K562 (cell line): ENCODE measurements at regions not wholly inside any gene's neighbourhood (a gene's known extent, or its start where the extent isn't known, plus 50 kb on each side); places are given as distances from the start of the nearest gene placed in this dataset.

Experiments
- CEBPG ChIP-seq, 3 experiments: fragments of 200-800 bp in 1 of 3; sonication (Bioruptor generic) in 1 of 3; sonication (generic) in 1 of 3; formaldehyde crosslinking in 1 of 3; IDR thresholded peaks in 2 of 3; conservative IDR thresholded peaks in 1 of 3; 2 replicates each; pipeline versions ENCODE4 v1.6.1 to v1.8.0; 2016 to 2022; ENCODE audit warnings: missing compliant biosample characterization in 2 of 3, missing genetic modification characterization in 2 of 3, mild to moderate bottlenecking in 1 of 3, missing genetic modification reagents in 1 of 3
- ETV5 ChIP-seq: sonication (generic); formaldehyde crosslinking; IDR thresholded peaks from 2 replicates; pipeline ENCODE4 v1.4.0; 2020; ENCODE audit warnings: low read depth, mild to moderate bottlenecking, missing genetic modification reagents
- PHB ChIP-seq: fragments of 250-450 bp; sonication (Bioruptor Pico); IDR thresholded peaks from 2 replicates; pipeline ENCODE4 v1.5.0; 2021
- POU5F1 ChIP-seq: fragments of 150-350 bp; IDR thresholded peaks from 2 replicates; pipeline ENCODE4 v1.6.1; 2014; ENCODE audit warnings: borderline replicate concordance, low read length, low read depth, mild to moderate bottlenecking; ENCODE audit not compliant: partially characterized antibody
- SMARCA5 ChIP-seq: fragments of 450-650 bp; IDR thresholded peaks from 2 replicates; pipeline ENCODE4 v1.6.1; 2016
- ZEB2 ChIP-seq: fragments of 450-650 bp; IDR thresholded peaks from 2 replicates; pipeline ENCODE4 v1.6.1; 2016
- ZNF274 ChIP-seq: IDR thresholded peaks from 2 replicates; pipeline ENCODE4 v1.6.1; 2011; ENCODE audit warnings: low read depth, mild to moderate bottlenecking, low read length, moderate library complexity, borderline replicate concordance
- TF ChIP-seq, protein P1 (sequence below): sonication (generic); formaldehyde crosslinking; IDR thresholded peaks from 2 replicates; pipeline ENCODE4 v1.8.0; 2022; ENCODE audit warnings: missing genetic modification reagents, mild to moderate bottlenecking, borderline replicate concordance
- TF ChIP-seq, protein P2 (sequence below): sonication (generic); formaldehyde crosslinking; IDR thresholded peaks from 2 replicates; pipeline ENCODE4 v1.8.0; 2022; ENCODE audit warnings: mild to moderate bottlenecking, low read depth, missing genetic modification reagents
- TF ChIP-seq, protein P3 (sequence below), 2 experiments: fragments of 450-650 bp in 1 of 2; sonication (generic) in 1 of 2; formaldehyde crosslinking in 1 of 2; IDR thresholded peaks in 1 of 2; conservative IDR thresholded peaks in 1 of 2; 2 replicates each; pipeline versions ENCODE4 v1.6.1 to v1.8.1; 2016 to 2023; ENCODE audit warnings: mild to moderate bottlenecking in 2 of 2, moderate library complexity in 2 of 2, inconsistent platforms in 1 of 2, missing genetic modification reagents in 1 of 2
- TF ChIP-seq, protein P4 (sequence below), 3 experiments: IDR thresholded peaks in 2 of 3; conservative IDR thresholded peaks in 1 of 3; 2 replicates each; pipeline ENCODE4 v1.5.1; 2011 to 2012; ENCODE audit warnings: low read length in 3 of 3, mild to moderate bottlenecking in 3 of 3, control low read depth in 2 of 3, improper control_type of control experiment in 1 of 3, inconsistent platforms in 1 of 3, low read depth in 1 of 3, mixed read lengths in 1 of 3, moderate library complexity in 1 of 3; ENCODE audit not compliant: insufficient read depth in 2 of 3

DNA sequence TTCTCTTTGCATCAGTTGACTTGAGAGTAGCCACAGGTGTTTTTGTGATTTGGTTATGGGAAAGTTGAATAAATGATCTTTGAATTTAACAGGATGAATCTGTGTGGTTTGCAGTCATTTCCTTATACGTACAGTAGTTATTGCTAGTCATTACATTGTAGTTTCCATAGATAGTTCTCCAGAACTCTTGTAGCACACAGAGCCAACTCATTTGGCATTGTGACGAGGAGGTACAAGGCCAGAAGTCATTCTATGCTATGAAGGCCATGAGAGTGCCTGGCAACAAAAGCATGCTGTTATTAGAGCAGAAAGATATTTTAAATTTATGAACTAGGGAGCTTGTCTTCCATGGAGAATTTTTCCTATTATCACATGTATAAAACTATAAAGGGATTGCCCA is 973.0 kb upstream of the CHAC2 start:
- no peak for TF ChIP-seq CEBPG (CRISPR knock-in tag; IDR thresholded peaks at IDR 0.05)
- no peak for TF ChIP-seq CEBPG (tag; conservative IDR thresholded peaks at IDR 0.05 in 1 of 2, IDR thresholded peaks at IDR 0.05 in 1 of 2)
- TF ChIP-seq, protein P1, sequence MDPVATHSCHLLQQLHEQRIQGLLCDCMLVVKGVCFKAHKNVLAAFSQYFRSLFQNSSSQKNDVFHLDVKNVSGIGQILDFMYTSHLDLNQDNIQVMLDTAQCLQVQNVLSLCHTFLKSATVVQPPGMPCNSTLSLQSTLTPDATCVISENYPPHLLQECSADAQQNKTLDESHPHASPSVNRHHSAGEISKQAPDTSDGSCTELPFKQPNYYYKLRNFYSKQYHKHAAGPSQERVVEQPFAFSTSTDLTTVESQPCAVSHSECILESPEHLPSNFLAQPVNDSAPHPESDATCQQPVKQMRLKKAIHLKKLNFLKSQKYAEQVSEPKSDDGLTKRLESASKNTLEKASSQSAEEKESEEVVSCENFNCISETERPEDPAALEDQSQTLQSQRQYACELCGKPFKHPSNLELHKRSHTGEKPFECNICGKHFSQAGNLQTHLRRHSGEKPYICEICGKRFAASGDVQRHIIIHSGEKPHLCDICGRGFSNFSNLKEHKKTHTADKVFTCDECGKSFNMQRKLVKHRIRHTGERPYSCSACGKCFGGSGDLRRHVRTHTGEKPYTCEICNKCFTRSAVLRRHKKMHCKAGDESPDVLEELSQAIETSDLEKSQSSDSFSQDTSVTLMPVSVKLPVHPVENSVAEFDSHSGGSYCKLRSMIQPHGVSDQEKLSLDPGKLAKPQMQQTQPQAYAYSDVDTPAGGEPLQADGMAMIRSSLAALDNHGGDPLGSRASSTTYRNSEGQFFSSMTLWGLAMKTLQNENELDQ (CRISPR knock-in tag): no peak
- no peak for TF ChIP-seq ETV5 (CRISPR knock-in tag)
- TF ChIP-seq, protein P2, sequence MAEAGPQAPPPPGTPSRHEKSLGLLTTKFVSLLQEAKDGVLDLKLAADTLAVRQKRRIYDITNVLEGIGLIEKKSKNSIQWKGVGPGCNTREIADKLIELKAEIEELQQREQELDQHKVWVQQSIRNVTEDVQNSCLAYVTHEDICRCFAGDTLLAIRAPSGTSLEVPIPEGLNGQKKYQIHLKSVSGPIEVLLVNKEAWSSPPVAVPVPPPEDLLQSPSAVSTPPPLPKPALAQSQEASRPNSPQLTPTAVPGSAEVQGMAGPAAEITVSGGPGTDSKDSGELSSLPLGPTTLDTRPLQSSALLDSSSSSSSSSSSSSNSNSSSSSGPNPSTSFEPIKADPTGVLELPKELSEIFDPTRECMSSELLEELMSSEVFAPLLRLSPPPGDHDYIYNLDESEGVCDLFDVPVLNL: no peak
- no peak for TF ChIP-seq SMARCA5
- TF ChIP-seq ZEB2: no peak
- TF ChIP-seq PHB: no peak
- no peak for TF ChIP-seq POU5F1
- TF ChIP-seq ZNF274: no peak
- TF ChIP-seq, protein P3, sequence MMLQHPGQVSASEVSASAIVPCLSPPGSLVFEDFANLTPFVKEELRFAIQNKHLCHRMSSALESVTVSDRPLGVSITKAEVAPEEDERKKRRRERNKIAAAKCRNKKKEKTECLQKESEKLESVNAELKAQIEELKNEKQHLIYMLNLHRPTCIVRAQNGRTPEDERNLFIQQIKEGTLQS (IDR thresholded peaks at IDR 0.05): no peak
- TF ChIP-seq, protein P3 (CRISPR knock-in tag; conservative IDR thresholded peaks at IDR 0.05): no peak
- TF ChIP-seq, protein P4, sequence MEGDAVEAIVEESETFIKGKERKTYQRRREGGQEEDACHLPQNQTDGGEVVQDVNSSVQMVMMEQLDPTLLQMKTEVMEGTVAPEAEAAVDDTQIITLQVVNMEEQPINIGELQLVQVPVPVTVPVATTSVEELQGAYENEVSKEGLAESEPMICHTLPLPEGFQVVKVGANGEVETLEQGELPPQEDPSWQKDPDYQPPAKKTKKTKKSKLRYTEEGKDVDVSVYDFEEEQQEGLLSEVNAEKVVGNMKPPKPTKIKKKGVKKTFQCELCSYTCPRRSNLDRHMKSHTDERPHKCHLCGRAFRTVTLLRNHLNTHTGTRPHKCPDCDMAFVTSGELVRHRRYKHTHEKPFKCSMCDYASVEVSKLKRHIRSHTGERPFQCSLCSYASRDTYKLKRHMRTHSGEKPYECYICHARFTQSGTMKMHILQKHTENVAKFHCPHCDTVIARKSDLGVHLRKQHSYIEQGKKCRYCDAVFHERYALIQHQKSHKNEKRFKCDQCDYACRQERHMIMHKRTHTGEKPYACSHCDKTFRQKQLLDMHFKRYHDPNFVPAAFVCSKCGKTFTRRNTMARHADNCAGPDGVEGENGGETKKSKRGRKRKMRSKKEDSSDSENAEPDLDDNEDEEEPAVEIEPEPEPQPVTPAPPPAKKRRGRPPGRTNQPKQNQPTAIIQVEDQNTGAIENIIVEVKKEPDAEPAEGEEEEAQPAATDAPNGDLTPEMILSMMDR (IDR thresholded peaks at IDR 0.05 in 2 of 3, conservative IDR thresholded peaks at IDR 0.05 in 1 of 3; ENCODE audit: insufficient read depth in 2 of 3, low read depth in 1 of 3, low read length in 3 of 3): no peak
